Naive thymus-derived CD4-positive, alpha-beta T cell (primary cell): ENCODE measurements at regions not wholly inside any gene's neighbourhood (a gene's known extent, or its start where the extent isn't known, plus 50 kb on each side); places are given as distances from the start of the nearest gene placed in this dataset.
"Not testable (repeated sequence)": the region's sequence is repeated elsewhere in the genome, so short reads cannot be mapped to it uniquely, and the experiment has no call there.

Experiments
- ATAC-seq: fragments of 150-1000 bp; cut with Tn5 transposase; 2 replicates; pipeline ENCODE4 v1.10.0; 2021; ENCODE audit warnings: mild to moderate bottlenecking, moderate library complexity
- CTCF ChIA-PET: fragments of 350-600 bp; sonication (Branson Sonifier 250); formaldehyde crosslinking; loops from one replicate; lab custom pipeline; 2021; ENCODE audit warnings: antibody characterized with exemption; lab: Charles Lee
- POLR2A ChIA-PET: fragments of 350-600 bp; sonication (Branson Sonifier 250); formaldehyde crosslinking; loops from one replicate; lab custom pipeline; 2021; ENCODE audit warnings: antibody characterized with exemption, inconsistent platforms; lab: Charles Lee
- DNase-seq, 9 donors: peaks; one replicate each; pipeline versions ENCODE4 v3.0.0 to v3.0.0-alpha.2; 2020 to 2022; ENCODE audit warnings: mixed read lengths in 1 of 9
- H3K27ac ChIP-seq: one replicate; pipeline ENCODE4 v1.7.0; 2013; ENCODE audit warnings: mild to moderate bottlenecking, low read depth, low read length, moderate library complexity
- H3K27me3 ChIP-seq, 2 donors: one replicate each; pipeline ENCODE4 v1.7.0; 2013; ENCODE audit warnings: low read length in 2 of 2, mild to moderate bottlenecking in 2 of 2, moderate library complexity in 2 of 2; ENCODE audit not compliant: control insufficient read depth in 2 of 2, insufficient read depth in 2 of 2
- H3K36me3 ChIP-seq, 3 experiments: 1 replicate in 2 of 3; 2 replicates in 1 of 3; pipeline ENCODE4 v1.7.0; 2013; ENCODE audit warnings: low read length in 3 of 3, mild to moderate bottlenecking in 3 of 3, moderate library complexity in 1 of 3; ENCODE audit not compliant: insufficient read depth in 3 of 3, control insufficient read depth in 2 of 3
- H3K4me1 ChIP-seq, 2 donors: one replicate each; pipeline ENCODE4 v1.7.0; 2013; ENCODE audit warnings: low read length in 2 of 2, mild to moderate bottlenecking in 2 of 2, moderate library complexity in 1 of 2; ENCODE audit not compliant: control insufficient read depth in 2 of 2, insufficient read depth in 2 of 2
- H3K4me3 ChIP-seq: 2 replicates; pipeline ENCODE4 v1.7.0; 2013; ENCODE audit warnings: mild to moderate bottlenecking, low read length
- H3K9me3 ChIP-seq, 3 experiments: 1 replicate in 2 of 3; 2 replicates in 1 of 3; pipeline ENCODE4 v1.7.0; 2013; ENCODE audit warnings: low read length in 3 of 3; ENCODE audit not compliant: control insufficient read depth in 2 of 3
- H3K27ac Mint-ChIP-seq, 9 donors: one replicate each; pipeline ENCODE4 v1.8.0; 2020 to 2022; ENCODE audit warnings: mixed read lengths in 9 of 9, mild to moderate bottlenecking in 8 of 9, moderate library complexity in 5 of 9, inconsistent platforms in 2 of 9
- H3K27me3 Mint-ChIP-seq, 5 donors: one replicate each; pipeline ENCODE4 v1.8.0; 2021 to 2022; ENCODE audit warnings: mixed read lengths in 5 of 5, mild to moderate bottlenecking in 1 of 5
- H3K36me3 Mint-ChIP-seq, 5 donors: one replicate each; pipeline ENCODE4 v1.8.0; 2020 to 2022; ENCODE audit warnings: mixed read lengths in 5 of 5, mild to moderate bottlenecking in 3 of 5, inconsistent platforms in 1 of 5
- H3K4me1 Mint-ChIP-seq, 7 donors: one replicate each; pipeline ENCODE4 v1.8.0; 2020 to 2022; ENCODE audit warnings: mixed read lengths in 7 of 7, mild to moderate bottlenecking in 3 of 7, inconsistent platforms in 1 of 7
- H3K4me3 Mint-ChIP-seq, 10 donors: one replicate each; pipeline ENCODE4 v1.8.0; 2020 to 2022; ENCODE audit warnings: mild to moderate bottlenecking in 10 of 10, mixed read lengths in 10 of 10, moderate library complexity in 6 of 10, inconsistent platforms in 2 of 10
- H3K9me3 Mint-ChIP-seq, 11 donors: one replicate each; pipeline ENCODE4 v1.8.0; 2020 to 2022; ENCODE audit warnings: mixed read lengths in 11 of 11, mild to moderate bottlenecking in 4 of 11, inconsistent platforms in 1 of 11, moderate library complexity in 1 of 11
- intact Hi-C, 2 donors: fragments of 100-400 bp; cut with micrococcal nuclease; formaldehyde crosslinking; loops; one replicate each; pipeline ENCODE4 v1.15.1; 2023

DNA sequence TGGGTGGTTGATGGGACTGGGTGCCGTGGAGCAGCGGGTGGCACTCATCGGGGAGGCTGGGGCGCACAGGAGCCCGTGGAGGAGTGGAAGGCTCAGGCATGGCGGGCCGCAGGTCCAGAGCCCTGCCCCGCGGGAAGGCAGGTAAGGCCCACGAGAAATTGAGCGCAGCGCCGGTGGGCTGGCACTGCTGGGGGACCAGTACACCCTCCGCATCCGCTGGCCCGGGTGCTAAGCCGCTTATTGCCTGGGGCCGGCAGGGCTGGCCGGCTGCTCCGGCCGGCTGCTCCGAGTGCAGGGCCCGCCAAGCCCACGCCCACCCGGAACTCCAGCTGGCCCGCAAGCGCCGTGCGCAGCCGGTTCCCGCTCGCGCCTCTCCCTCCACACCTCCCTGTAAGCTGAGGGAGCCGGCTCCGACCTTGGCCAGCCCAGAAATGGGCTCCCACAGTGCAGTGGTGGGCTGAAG is 85.1 kb upstream of the FAT4 start:
- ATAC-seq, result no peak
- H3K4me1 ChIP-seq, result no peaks in the 10 kb centered on the region
- H3K27me3 ChIP-seq, result no peaks in the 10 kb centered on the region
- no peaks in the 10 kb centered on the region for H3K36me3 ChIP-seq
- Mint-ChIP-seq H3K9me3 (peaks cover 0 to 10% (median 0%) of the 10 kb centered on the region in 11 donors), H3K27me3 (no peaks in the 10 kb centered on the region), H3K4me1 (peaks cover 0 to 1% (median 0%) of the 10 kb centered on the region in 7 donors), H3K4me3 (no peak overlapping the region), H3K27ac (no peak overlapping the region), H3K36me3 (no peaks in the 10 kb centered on the region)
- H3K4me3 ChIP-seq, result no peak overlapping the region
- ChIA-PET POLR2A (no interaction called here), CTCF (no interaction called here)
- no peak for DNase-seq
- no peak overlapping the region for H3K27ac ChIP-seq
- intact Hi-C loops, result no loop called here
- H3K9me3 ChIP-seq, result no peaks in the 10 kb centered on the region

DNA sequence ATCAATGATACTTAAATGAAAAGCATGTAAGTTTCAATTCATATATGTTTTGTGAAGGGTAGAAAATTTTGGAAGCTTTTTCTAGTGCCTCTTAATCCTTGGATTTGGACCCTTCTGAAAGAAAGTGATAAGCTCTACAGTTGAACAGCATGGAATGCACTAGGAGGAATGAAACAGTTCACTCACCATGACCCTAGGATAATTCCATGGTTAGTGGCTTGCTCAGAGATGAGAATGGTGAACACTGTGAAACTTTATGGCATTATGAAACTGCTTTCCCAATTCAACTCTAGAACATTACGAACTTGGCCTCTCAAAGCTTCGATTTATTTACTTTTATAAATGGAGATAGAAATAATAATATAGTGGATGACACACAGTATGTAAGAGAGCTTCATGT is 88.9 kb upstream of the FAT4 start:
- H3K9me3 ChIP-seq, result no peaks in the 10 kb centered on the region
- H3K4me1 Mint-ChIP-seq, result no peaks in the 10 kb centered on the region
- H3K9me3 Mint-ChIP-seq, result peaks cover 0 to 7% (median 0%) of the 10 kb centered on the region in 11 donors
- H3K27me3 ChIP-seq, result no peaks in the 10 kb centered on the region
- H3K4me3 Mint-ChIP-seq, result no peak overlapping the region
- no peak overlapping the region for H3K27ac ChIP-seq
- no peak overlapping the region for H3K27ac Mint-ChIP-seq
- CTCF ChIA-PET, result no interaction called here
- H3K27me3 Mint-ChIP-seq, result no peaks in the 10 kb centered on the region
- no peak for DNase-seq
- no peak overlapping the region for H3K4me3 ChIP-seq
- POLR2A ChIA-PET, result no interaction called here
- intact Hi-C loops, result no loop called here
- ATAC-seq, result no peak
- no peaks in the 10 kb centered on the region for H3K36me3 ChIP-seq
- H3K4me1 ChIP-seq, result no peaks in the 10 kb centered on the region
- no peaks in the 10 kb centered on the region for H3K36me3 Mint-ChIP-seq

DNA sequence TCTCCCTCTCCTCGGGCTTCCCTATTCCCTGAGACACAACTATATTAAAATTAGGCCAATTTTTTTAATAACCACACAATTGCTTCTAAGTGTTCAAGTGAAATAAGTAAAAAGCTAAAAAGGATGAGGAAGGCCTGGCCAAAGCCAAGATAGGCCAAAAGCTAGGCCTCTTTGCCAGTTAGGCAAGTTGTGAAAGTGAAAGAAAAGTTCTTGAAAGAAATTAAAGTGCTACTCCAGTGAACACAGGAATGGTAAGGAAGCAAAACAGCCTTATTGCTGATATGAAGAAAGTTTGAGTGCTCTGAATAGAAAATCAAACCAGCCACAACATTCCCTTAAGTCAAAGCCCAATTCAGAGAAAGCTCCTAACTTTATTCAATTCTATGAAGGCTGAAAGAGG is 114.2 kb upstream of the FAT4 start:
- no peak overlapping the region for H3K27ac Mint-ChIP-seq
- Histone ChIP-seq H3K36me3 (no peaks in the 10 kb centered on the region), H3K27me3 (no peaks in the 10 kb centered on the region), H3K4me3 (no peak overlapping the region), H3K4me1 (no peaks in the 10 kb centered on the region), H3K27ac (no peak overlapping the region), H3K9me3 (no peaks in the 10 kb centered on the region)
- intact Hi-C loops, result no loop called here
- no peaks in the 10 kb centered on the region for H3K36me3 Mint-ChIP-seq
- ChIA-PET CTCF (no interaction called here), POLR2A (no interaction called here)
- H3K4me3 Mint-ChIP-seq, result no peak overlapping the region
- no peak for DNase-seq
- no peaks in the 10 kb centered on the region for H3K27me3 Mint-ChIP-seq
- peaks cover 0 to 9% (median 2%) of the 10 kb centered on the region in 11 donors for H3K9me3 Mint-ChIP-seq
- H3K4me1 Mint-ChIP-seq, result no peaks in the 10 kb centered on the region
- no peak for ATAC-seq

DNA sequence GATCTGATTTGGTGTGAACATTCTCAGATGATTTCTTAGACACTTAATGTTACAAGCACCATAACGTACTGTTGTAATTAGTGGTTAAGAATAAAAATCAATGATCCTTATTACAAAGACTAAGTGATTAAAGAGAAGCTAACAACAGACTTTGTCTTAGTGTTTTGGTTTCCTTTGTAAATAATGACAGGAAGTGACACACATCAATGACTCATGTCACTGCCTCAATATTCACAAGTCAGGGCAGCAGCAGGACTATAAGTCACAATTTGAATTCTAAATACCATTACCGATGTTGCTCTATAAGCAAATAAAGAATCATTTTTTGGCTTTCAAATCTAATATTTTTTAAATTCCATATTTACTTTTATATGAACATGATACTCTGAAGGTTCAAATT is 115.8 kb upstream of the FAT4 start:
- Mint-ChIP-seq H3K27ac (no peak overlapping the region), H3K36me3 (no peaks in the 10 kb centered on the region), H3K9me3 (peaks cover 0 to 9% (median 2%) of the 10 kb centered on the region in 11 donors), H3K27me3 (no peaks in the 10 kb centered on the region), H3K4me3 (no peak overlapping the region), H3K4me1 (no peaks in the 10 kb centered on the region)
- DNase-seq (no peak), ATAC-seq (no peak)
- Histone ChIP-seq H3K4me1 (no peaks in the 10 kb centered on the region), H3K36me3 (no peaks in the 10 kb centered on the region), H3K27ac (no peak overlapping the region), H3K9me3 (no peaks in the 10 kb centered on the region), H3K4me3 (no peak overlapping the region), H3K27me3 (no peaks in the 10 kb centered on the region)
- intact Hi-C loops, result no loop called here
- ChIA-PET POLR2A (no interaction called here), CTCF (no interaction called here)

DNA sequence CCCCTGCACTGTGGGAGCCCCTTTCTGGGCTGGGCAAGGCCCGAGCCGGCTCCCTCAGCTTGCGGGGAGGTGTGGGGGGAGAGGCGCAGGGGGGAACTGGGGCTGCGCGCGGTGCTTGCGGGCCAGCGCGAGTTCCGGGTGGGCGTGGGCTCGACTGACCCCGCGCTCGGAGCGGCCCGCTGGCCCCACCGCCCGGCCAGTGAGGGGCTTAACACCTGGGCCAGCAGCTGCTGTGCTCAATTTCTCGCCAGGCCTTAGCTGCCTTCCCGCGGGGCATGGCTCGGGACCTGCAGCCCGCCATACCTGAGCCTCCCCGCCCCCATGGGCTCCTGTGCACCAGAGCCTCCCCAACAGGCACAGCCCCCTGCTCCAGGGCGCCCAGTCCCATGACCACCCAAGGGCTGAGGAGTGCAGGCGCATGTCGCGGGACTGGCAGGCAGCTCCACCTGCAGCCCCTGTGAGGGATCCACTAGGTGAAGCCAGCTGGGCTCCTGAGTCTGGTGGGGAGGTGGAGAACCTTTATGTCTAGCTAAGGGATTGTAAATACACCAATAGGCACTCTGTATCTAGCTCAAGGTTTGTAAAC is 122.8 kb upstream of the FAT4 start:
- H3K27ac ChIP-seq, H3K4me1 ChIP-seq, H3K27ac Mint-ChIP-seq, H3K27me3 ChIP-seq, H3K36me3 Mint-ChIP-seq, H3K27me3 Mint-ChIP-seq, H3K36me3 ChIP-seq, ATAC-seq, intact Hi-C loops, H3K4me3 ChIP-seq, DNase-seq, H3K9me3 Mint-ChIP-seq, CTCF ChIA-PET, H3K9me3 ChIP-seq, H3K4me3 Mint-ChIP-seq, H3K4me1 Mint-ChIP-seq, POLR2A ChIA-PET: not testable (repeated sequence)

DNA sequence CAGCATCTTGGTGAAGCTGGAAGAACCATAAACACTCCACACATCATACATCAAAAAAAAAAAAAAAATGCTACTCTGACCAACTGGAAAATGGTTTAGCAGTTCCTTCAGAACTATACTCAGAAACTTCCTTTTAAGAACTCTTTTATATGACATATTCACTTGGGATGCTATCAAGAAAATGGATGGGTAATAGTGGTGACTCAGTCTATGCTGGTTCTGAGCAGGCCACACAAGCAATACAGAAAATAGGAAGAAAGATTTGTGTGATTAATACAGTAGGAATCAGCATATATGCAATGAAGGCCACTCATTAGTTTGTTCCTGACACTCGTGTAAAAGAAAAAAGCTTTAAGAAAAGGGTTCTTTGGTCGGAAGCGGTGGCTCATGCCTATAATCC is 123.5 kb upstream of the FAT4 start:
- H3K27ac Mint-ChIP-seq, result no peak overlapping the region
- CTCF ChIA-PET, result no interaction called here

More for the DNA sequence above, 123.5 kb upstream of the FAT4 start:
- no peaks in the 10 kb centered on the region for H3K36me3 ChIP-seq
- H3K4me1 Mint-ChIP-seq, result no peaks in the 10 kb centered on the region
- H3K27me3 Mint-ChIP-seq, result no peaks in the 10 kb centered on the region
- no peak overlapping the region for H3K4me3 Mint-ChIP-seq
- no peak for DNase-seq
- H3K9me3 ChIP-seq, result no peaks in the 10 kb centered on the region
- H3K4me1 ChIP-seq, result no peaks in the 10 kb centered on the region
- POLR2A ChIA-PET, result no interaction called here
- H3K27ac ChIP-seq, result no peak overlapping the region
- ATAC-seq, result no peak
- no peaks in the 10 kb centered on the region for H3K36me3 Mint-ChIP-seq
- H3K9me3 Mint-ChIP-seq, result peaks cover 0 to 7% (median 0%) of the 10 kb centered on the region in 11 donors
- H3K4me3 ChIP-seq, result no peak overlapping the region
- H3K27me3 ChIP-seq, result no peaks in the 10 kb centered on the region
- intact Hi-C loops, result no loop called here
